ENCODE measurements at regions not wholly inside any gene's neighbourhood (a gene's known extent, or its start where the extent isn't known, plus 50 kb on each side); places are given as distances from the start of the nearest gene placed in this dataset.

DNA sequence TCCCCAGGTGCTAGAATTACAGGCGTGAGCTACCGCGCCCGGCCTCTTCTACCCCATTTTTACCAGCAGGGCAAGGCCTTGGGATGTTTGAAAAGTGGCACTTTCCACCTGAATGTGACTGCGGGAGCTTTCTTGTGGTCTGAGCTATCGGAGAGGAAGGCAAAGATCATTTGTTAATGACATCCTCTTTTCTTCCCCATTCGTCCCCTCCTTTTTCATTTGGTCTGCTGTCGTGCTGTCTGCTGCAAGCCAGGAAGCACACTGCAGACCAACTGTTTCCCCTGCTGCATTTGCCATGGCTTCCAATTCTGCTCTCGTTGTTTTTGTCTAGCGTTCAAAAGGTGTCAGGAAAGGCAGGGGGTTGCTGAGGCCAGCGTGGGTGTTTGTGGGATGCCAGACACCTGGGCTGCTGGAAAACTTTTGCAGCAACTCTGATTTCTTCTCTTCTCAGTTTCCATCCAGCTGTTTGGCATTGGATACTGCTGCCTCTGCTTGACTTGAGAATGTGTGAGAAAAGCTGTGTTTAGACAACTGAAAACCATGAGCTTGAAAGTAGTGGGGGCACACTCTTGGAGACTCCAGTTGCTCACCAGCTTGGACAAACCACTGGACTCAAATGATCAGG, 196.4 kb upstream of the MSX2 start:
- TF ChIP-seq, protein P1, sequence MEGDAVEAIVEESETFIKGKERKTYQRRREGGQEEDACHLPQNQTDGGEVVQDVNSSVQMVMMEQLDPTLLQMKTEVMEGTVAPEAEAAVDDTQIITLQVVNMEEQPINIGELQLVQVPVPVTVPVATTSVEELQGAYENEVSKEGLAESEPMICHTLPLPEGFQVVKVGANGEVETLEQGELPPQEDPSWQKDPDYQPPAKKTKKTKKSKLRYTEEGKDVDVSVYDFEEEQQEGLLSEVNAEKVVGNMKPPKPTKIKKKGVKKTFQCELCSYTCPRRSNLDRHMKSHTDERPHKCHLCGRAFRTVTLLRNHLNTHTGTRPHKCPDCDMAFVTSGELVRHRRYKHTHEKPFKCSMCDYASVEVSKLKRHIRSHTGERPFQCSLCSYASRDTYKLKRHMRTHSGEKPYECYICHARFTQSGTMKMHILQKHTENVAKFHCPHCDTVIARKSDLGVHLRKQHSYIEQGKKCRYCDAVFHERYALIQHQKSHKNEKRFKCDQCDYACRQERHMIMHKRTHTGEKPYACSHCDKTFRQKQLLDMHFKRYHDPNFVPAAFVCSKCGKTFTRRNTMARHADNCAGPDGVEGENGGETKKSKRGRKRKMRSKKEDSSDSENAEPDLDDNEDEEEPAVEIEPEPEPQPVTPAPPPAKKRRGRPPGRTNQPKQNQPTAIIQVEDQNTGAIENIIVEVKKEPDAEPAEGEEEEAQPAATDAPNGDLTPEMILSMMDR (IDR thresholded peaks at IDR 0.05; ENCODE audit: low read depth, low read length) = no peak
- Histone ChIP-seq H3K36me3 (no peaks in the 10 kb centered on the region), H3K9me3 (ENCODE audit: severe bottlenecking) (peaks cover 3% of the 10 kb centered on the region), H3K27ac (no peak overlapping the region), H3K27me3 (ENCODE audit: insufficient read depth, low read depth, severe bottlenecking) (peaks cover 68% of the 10 kb centered on the region), H3K4me3 (ENCODE audit: low read depth, low read length) (no peak overlapping the region)
- no peak for DNase-seq

DNA sequence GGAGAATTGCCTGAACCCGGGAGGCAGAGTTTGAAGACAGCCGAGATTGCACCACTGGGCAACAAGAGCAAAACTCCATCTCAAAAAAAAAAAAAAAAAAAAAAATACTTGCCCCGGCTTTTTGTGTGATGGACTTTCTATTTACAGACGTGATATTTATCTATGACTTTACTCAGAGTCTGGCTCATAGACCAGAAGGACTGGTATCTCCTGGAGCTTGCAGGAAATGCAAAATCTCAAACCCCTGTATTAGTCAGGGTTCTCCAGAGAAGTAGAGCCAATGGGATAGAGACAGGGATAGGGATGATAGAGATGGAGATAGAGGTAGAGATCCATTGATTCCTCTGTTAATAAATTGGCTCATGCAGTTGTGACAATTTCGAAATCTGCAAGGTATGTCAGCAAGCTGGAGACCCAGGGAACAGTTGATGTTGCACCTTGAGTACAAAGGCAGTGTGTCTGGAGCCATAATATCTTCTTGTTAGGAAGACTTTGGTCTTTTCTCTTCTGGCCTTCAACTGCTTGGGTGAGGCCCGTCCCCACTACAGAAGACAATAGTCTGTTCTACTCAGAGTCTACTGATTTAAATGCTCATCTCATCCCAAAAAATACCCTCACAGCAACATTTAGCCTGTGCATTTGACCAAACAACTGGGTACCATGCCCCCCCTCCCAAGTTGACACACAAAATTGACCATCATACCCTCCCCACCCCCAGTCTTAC, 195.4 kb upstream of the MSX2 start:
- Histone ChIP-seq H3K27me3 (ENCODE audit: insufficient read depth, low read depth, severe bottlenecking) (peaks cover 65% of the 10 kb centered on the region), H3K4me3 (ENCODE audit: low read depth, low read length) (no peak overlapping the region), H3K27ac (no peak overlapping the region), H3K9me3 (ENCODE audit: severe bottlenecking) (peaks cover 3% of the 10 kb centered on the region), H3K36me3 (no peaks in the 10 kb centered on the region)
- TF ChIP-seq, protein P1 (IDR thresholded peaks at IDR 0.05; ENCODE audit: low read depth, low read length) = no peak
- DNase-seq = no peak

DNA sequence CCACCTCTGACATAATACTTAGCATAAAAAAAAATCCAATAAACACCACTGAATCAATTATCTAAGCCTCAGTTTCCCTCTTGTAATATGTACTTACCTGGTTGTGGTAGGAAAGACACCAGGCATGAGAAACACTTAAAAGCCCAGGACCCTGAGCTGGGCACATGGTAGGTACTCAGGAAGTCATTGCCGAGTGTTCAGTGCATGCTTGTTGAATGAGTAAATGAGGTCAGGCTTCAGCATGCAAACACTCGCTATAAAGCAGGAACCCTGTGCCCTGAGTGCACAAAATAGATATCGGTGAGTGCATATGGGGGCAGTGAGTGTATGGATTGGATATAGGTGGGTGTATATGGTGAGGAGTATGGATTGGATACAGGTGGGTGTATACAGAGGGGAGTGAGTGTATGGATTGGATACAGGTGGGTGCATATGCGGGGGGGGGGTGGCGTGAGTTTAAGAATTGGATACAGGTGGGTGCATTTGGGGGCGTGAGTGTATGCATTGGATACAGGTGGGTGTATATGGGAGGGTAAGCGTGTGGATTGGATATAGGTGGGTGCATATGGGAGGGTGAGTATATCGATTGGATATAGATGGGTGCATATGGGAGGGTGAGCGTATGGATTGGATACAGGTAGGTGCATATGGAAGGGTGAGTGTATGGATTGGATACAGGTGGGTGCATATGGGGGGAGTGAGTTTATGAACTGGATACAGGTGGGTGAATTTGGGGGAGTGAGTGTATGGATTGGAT, 194.3 kb upstream of the MSX2 start:
- H3K27ac ChIP-seq = no peak overlapping the region
- no peak overlapping the region for H3K4me3 ChIP-seq (ENCODE audit: low read depth, low read length)
- DNase-seq = no peak
- H3K9me3 ChIP-seq (ENCODE audit: severe bottlenecking) = no peaks in the 10 kb centered on the region
- no peaks in the 10 kb centered on the region for H3K36me3 ChIP-seq
- H3K27me3 ChIP-seq (ENCODE audit: insufficient read depth, low read depth, severe bottlenecking) = peaks cover 65% of the 10 kb centered on the region
- TF ChIP-seq, protein P1 (IDR thresholded peaks at IDR 0.05; ENCODE audit: low read depth, low read length) = no peak

DNA sequence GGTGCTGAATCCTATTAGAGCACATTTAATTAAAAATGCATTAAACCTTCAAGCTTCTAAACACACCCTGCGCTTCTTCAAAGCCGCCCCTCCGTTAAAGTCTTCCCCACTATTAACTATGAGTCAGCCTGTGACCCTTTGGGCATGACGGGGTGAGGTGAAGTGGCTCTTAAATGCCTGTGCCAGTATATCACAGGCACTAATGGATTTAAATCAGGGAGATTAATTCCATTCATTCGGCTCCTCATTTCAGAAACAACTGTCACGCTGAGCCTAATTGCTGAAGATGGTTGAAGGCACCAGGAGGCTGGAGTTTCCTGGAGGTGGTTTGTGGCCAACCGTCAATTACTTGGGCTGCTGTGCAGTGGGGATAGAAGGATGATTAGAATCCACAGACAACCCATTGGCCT, 192.6 kb upstream of the MSX2 start:
- Histone ChIP-seq H3K9me3 (ENCODE audit: severe bottlenecking) (no peaks in the 10 kb centered on the region), H3K4me3 (ENCODE audit: low read depth, low read length) (no peak overlapping the region), H3K27ac (no peak overlapping the region), H3K36me3 (no peaks in the 10 kb centered on the region), H3K27me3 (ENCODE audit: insufficient read depth, low read depth, severe bottlenecking) (peaks cover 62% of the 10 kb centered on the region)
- TF ChIP-seq, protein P1 (IDR thresholded peaks at IDR 0.05; ENCODE audit: low read depth, low read length) = no peak
- DNase-seq = no peak

- H3K9me3 ChIP-seq (ENCODE audit: severe bottlenecking) = no peaks in the 10 kb centered on the region
- no peak overlapping the region for H3K4me3 ChIP-seq (ENCODE audit: low read depth, low read length)
- H3K27me3 ChIP-seq (ENCODE audit: insufficient read depth, low read depth, severe bottlenecking) = peaks cover 60% of the 10 kb centered on the region
- peak; percentile 20 for DNase-seq
- H3K27ac ChIP-seq = no peak overlapping the region
- no peaks in the 10 kb centered on the region for H3K36me3 ChIP-seq
- TF ChIP-seq, protein P1 (IDR thresholded peaks at IDR 0.05; ENCODE audit: low read depth, low read length) = no peak
Observed at GRCh38 chr5:174532455-174533453, 191.6 kb upstream of the MSX2 start.
